K562 (cell line): ENCODE measurements at regions not wholly inside any gene's neighbourhood (a gene's known extent, or its start where the extent isn't known, plus 50 kb on each side); places are given as distances from the start of the nearest gene placed in this dataset.

Experiments
- TF ChIP-seq, protein P1 (sequence below): sonication (generic); formaldehyde crosslinking; IDR thresholded peaks from 2 replicates; pipeline ENCODE4 v1.8.1; 2023; ENCODE audit warnings: mild to moderate bottlenecking, missing genetic modification reagents, moderate library complexity
- TF ChIP-seq, protein P2 (sequence below): fragments of 450-650 bp; IDR thresholded peaks from 2 replicates; pipeline ENCODE4 v1.6.1; 2017; ENCODE audit warnings: mild to moderate bottlenecking, moderate library complexity

DNA sequence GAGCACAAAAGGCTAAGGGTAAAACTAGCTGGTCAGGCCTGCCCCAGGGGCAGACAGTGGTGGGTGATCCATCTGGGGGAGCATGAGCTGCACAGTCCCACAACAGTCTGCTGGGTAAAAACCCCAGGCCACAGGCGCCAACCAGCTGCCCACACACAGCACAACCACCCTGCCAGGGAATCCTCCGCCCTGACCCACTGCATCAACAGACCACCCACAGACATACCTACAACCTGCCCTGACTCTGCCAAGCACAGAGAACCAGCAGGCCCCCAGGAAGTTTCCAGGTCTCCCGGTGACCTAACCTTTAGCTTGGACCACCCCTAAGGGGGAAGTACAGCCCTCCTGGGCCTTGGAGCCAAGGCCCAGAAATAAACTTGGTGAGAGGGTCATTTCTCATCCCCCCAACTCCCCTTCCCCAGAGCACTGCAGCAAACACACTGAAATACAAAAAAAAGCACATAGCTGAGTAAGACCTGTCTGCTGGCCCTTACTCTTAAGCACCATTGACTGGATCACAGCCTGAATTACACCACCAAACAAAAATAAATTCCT, 118.3 kb upstream of the CAB39 start:
- TF ChIP-seq, protein P1, sequence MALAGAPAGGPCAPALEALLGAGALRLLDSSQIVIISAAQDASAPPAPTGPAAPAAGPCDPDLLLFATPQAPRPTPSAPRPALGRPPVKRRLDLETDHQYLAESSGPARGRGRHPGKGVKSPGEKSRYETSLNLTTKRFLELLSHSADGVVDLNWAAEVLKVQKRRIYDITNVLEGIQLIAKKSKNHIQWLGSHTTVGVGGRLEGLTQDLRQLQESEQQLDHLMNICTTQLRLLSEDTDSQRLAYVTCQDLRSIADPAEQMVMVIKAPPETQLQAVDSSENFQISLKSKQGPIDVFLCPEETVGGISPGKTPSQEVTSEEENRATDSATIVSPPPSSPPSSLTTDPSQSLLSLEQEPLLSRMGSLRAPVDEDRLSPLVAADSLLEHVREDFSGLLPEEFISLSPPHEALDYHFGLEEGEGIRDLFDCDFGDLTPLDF (CRISPR knock-in tag), result no peak
- TF ChIP-seq, protein P2, sequence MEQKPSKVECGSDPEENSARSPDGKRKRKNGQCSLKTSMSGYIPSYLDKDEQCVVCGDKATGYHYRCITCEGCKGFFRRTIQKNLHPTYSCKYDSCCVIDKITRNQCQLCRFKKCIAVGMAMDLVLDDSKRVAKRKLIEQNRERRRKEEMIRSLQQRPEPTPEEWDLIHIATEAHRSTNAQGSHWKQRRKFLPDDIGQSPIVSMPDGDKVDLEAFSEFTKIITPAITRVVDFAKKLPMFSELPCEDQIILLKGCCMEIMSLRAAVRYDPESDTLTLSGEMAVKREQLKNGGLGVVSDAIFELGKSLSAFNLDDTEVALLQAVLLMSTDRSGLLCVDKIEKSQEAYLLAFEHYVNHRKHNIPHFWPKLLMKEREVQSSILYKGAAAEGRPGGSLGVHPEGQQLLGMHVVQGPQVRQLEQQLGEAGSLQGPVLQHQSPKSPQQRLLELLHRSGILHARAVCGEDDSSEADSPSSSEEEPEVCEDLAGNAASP, result no peak
